GM20000 (cell line): ENCODE measurements at regions not wholly inside any gene's neighbourhood (a gene's known extent, or its start where the extent isn't known, plus 50 kb on each side); places are given as distances from the start of the nearest gene placed in this dataset.

Experiments
- DNase-seq: peaks from one replicate; pipeline ENCODE4 v3.0.0; 2012; ENCODE audit warnings: low spot score
- TF ChIP-seq, protein P1 (sequence below): IDR thresholded peaks from 2 replicates; pipeline ENCODE4 v1.5.1; 2012; ENCODE audit warnings: mild to moderate bottlenecking, control low read depth; ENCODE audit errors: extremely low read depth, missing control alignments

- TF ChIP-seq, protein P1, sequence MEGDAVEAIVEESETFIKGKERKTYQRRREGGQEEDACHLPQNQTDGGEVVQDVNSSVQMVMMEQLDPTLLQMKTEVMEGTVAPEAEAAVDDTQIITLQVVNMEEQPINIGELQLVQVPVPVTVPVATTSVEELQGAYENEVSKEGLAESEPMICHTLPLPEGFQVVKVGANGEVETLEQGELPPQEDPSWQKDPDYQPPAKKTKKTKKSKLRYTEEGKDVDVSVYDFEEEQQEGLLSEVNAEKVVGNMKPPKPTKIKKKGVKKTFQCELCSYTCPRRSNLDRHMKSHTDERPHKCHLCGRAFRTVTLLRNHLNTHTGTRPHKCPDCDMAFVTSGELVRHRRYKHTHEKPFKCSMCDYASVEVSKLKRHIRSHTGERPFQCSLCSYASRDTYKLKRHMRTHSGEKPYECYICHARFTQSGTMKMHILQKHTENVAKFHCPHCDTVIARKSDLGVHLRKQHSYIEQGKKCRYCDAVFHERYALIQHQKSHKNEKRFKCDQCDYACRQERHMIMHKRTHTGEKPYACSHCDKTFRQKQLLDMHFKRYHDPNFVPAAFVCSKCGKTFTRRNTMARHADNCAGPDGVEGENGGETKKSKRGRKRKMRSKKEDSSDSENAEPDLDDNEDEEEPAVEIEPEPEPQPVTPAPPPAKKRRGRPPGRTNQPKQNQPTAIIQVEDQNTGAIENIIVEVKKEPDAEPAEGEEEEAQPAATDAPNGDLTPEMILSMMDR, result no peak
Measured at GRCh38 chr2:59720296-59720866, 833.1 kb downstream of the BCL11A start.

GRCh38 chr2:59713577-59713976 is 839.9 kb downstream of the BCL11A start:
- TF ChIP-seq, protein P1, result no peak
- DNase-seq, result no peak

More at GRCh38 chr2:59720296-59720866, 833.1 kb downstream of the BCL11A start:
- no peak for DNase-seq

DNA sequence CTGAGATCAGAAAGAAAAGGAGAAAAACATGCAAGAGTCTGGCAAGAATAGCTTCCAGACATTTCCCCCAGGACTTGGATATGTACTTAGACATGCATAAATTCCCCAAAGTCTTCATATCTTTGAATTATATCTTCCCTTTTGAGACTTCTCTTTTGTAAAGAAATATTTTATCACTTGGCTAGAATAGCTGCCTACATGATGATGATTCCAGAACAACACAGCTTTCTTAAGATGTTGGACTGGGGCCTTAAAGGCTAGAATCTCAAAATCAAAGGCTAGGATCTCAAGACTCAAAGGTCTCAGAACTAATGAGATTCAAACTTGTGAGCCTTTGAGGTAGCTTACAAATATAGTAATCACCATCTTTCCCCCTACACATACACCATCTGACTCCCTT is 842.3 kb downstream of the BCL11A start:
- no peak for DNase-seq
- TF ChIP-seq, protein P1, result no peak

GRCh38 chr2:59706729-59707128 is 846.7 kb downstream of the BCL11A start:
- TF ChIP-seq, protein P1, result no peak
- DNase-seq, result no peak

- no peak for DNase-seq
- TF ChIP-seq, protein P1, result no peak
Measured at GRCh38 chr2:59703796-59704195, 849.7 kb downstream of the BCL11A start.

DNA sequence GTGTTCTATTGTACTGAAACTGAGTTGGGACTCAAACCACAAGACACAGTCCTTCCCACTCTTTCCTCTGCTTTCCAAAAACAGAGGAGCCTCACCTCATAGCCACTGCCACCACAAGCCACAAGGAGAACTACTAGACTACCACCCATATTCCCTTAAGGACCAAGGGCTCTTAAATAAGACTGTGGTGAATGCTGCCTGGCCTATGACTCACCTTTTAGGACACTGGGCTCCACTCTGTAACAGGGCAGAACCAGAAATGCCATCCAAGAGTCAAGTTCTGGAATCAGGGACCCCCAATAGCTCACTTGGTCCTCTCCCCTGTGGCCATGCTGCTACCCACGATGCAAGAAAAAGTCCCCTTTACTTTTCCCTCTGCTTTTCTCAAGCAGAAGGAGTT is 851.4 kb downstream of the BCL11A start:
- DNase-seq, result no peak
- TF ChIP-seq, protein P1, result no peak

DNA sequence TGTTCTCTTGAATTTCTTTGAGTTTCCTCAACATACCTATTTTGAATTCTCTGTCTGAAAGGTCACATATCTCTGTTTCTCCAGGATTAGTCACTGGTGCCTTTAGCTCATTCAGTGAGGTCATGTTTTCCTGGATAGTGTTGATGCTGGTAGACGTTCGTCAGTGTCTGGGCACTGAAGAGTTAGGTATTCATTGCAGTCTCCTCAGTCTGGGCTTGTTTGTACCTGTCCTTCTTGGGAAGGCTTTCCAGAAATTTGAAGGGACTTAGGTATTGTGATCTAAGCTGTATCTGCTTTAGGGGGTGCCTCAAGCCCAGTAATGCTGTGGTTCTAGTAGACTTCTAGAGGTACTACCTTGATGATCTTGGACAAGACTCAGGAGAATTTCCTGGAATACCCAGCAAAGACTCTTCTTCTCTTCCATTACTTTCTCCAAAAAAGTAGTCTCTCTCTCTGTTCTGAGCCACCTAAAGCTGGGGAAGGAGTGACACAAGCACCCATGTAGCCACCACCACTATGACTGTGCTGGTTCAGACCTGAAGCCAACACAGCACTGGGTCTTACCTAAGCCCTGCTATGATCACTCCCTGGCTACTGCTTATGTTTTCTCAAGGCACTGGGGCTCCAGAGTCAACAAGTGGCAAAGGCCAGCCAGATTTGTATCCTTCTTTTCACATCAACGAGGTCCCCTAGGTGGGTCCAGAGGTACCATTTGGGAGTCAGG is 852.0 kb downstream of the BCL11A start:
- TF ChIP-seq, protein P1, result no peak
- no peak for DNase-seq
